Effector memory CD4-positive, alpha-beta T cell (primary cell): ENCODE measurements at regions not wholly inside any gene's neighbourhood (a gene's known extent, or its start where the extent isn't known, plus 50 kb on each side); places are given as distances from the start of the nearest gene placed in this dataset.
A peak's percentile ranks its signal among the peaks of the same experiment; 100 is the strongest.
"Not testable (repeated sequence)": the region's sequence is repeated elsewhere in the genome, so short reads cannot be mapped to it uniquely, and the experiment has no call there.

Experiments
- DNase-seq, 3 donors: peaks; one replicate each; pipeline ENCODE4 v3.0.0-alpha.2; 2020
- H3K27ac ChIP-seq: 2 replicates; pipeline ENCODE4 v1.7.0; 2013; ENCODE audit warnings: mild to moderate bottlenecking, low read length, moderate library complexity; ENCODE audit not compliant: insufficient read depth, poor library complexity, severe bottlenecking
- H3K27me3 ChIP-seq: replicated peaks from 2 replicates; pipeline ENCODE4 v1.7.0; 2013; ENCODE audit warnings: mild to moderate bottlenecking, low read length; ENCODE audit not compliant: insufficient read depth, control insufficient read depth, poor library complexity, severe bottlenecking
- H3K36me3 ChIP-seq: 2 replicates; pipeline ENCODE4 v1.7.0; 2013; ENCODE audit warnings: mild to moderate bottlenecking, low read length, moderate library complexity; ENCODE audit not compliant: control insufficient read depth, insufficient read depth
- H3K4me1 ChIP-seq: 2 replicates; pipeline ENCODE4 v1.7.0; 2013; ENCODE audit warnings: low read length, mild to moderate bottlenecking; ENCODE audit not compliant: control insufficient read depth, insufficient read depth, poor library complexity, severe bottlenecking
- H3K4me3 ChIP-seq: 2 replicates; pipeline ENCODE4 v1.7.0; 2013; ENCODE audit warnings: low read length, low read depth, mild to moderate bottlenecking; ENCODE audit not compliant: insufficient read depth, poor library complexity, severe bottlenecking
- H3K9me3 ChIP-seq: 2 replicates; pipeline ENCODE4 v1.7.0; 2013; ENCODE audit warnings: mild to moderate bottlenecking, low read length, moderate library complexity; ENCODE audit not compliant: control insufficient read depth

DNA sequence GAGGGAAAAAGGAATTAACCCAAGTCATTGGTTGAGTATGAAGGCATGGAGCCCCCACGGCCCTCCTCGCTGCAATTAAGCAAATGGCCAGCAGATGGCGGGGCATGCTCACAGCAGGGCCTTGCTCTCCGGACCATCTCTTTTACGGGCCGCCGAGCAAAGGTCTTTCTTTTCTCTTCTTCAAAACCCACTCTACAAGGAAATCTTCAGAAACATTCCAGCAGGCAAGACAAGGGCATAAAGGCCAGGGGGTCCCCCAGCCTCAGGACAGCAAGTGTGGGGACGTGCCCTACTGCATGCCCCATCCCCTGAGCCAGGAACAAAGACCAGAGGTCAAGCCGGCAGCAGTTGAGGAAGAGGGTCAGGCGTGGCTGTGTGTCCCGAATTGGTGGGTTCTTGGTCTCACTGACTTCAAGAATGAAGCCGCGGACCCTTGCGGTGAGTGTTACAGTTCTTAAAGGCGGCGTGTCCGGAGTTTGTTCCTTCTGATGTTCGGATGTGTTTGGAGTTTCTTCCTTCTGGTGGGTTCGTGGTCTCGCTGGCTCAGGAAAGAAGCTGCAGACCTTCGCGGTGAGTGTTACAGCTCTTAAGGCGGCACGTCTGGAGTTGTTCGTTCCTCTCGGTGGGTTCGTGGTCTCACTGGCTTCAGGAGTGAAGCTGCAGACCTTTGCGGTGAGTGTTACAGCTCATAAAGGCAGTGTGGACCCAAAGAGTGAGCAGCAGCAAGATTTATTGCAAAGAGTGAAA is 59.6 kb upstream of the TOP1 start:
- peak overlapping the region; percentile 57 for H3K4me3 ChIP-seq
- not testable (repeated sequence) for H3K9me3 ChIP-seq, H3K36me3 ChIP-seq, H3K27me3 ChIP-seq, H3K27ac ChIP-seq, H3K4me1 ChIP-seq
- peak; percentile 64 to 72 (median 67) for DNase-seq

DNA sequence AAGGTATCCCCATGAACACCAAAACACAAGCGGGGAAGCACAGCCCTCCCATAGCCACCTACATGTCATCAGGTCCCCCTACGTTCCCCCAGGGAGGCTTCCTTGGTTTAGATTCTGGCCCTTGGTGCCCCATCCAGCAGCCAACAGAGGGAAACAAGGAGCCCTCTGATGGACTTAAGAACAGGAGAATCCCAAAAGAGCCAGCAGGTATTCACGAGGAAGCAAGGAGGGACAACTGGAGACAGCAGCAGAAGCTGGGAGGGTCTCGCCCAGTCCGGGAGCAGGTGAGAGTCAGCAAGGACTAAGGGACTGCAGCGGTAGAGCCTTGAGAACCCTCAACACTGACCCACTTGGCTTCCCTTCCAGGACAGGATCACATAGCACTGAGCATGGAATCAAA is 58.4 kb upstream of the TOP1 start:
- Histone ChIP-seq H3K4me3 (no peak overlapping the region), H3K4me1 (peaks cover 7% of the 10 kb centered on the region), H3K36me3 (no peaks in the 10 kb centered on the region), H3K9me3 (no peaks in the 10 kb centered on the region), H3K27me3 (no peaks in the 10 kb centered on the region), H3K27ac (no peak overlapping the region)
- no peak for DNase-seq

DNA sequence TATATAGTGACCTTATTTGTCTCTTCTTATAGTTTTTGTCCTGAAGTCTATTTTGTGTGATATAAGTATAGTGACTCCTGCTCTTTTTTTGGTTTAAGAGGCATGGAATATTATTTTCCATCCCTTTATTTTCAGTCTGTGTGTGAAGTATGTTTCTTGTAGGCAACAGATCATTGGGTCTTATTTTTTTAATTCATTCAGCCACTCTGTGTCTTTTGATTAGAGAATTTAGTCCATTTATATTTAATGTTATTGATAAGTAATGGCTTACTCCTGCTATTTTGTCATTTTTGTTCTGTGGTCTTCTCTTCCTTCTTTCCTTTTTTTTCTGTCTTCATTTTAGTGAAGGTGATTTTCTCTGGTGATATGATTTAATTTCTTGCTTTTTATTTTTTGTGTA is 51.4 kb upstream of the TOP1 start:
- no peak overlapping the region for H3K27ac ChIP-seq
- no peaks in the 10 kb centered on the region for H3K9me3 ChIP-seq
- H3K36me3 ChIP-seq, result no peaks in the 10 kb centered on the region
- H3K4me1 ChIP-seq, result no peaks in the 10 kb centered on the region
- no peak overlapping the region for H3K4me3 ChIP-seq
- DNase-seq, result no peak
- H3K27me3 ChIP-seq, result no peaks in the 10 kb centered on the region

DNA sequence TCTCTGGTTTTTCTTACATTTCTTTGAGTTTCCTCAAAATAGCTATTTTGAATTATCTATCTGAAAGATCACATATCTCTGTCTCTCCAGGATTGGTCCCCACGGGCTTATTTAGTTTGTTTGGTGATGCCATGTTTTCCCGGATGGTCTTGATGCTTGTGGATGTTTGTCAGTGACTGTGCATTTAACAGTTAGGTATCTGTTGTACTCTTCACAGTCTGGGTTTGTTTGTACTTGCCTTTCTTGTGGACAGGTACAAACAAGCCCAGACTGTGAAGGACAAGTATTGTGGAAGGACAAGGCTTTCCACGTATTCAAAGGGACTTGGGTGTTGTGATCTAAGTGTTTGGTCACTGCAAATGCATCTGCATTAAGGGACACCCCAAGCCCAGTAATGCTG is 49.9 kb upstream of the TOP1 start:
- no peak for DNase-seq
- Histone ChIP-seq H3K4me1 (no peaks in the 10 kb centered on the region), H3K9me3 (no peaks in the 10 kb centered on the region), H3K4me3 (no peak overlapping the region), H3K36me3 (no peaks in the 10 kb centered on the region), H3K27me3 (no peaks in the 10 kb centered on the region), H3K27ac (no peak overlapping the region)
